ENCODE measurements at regions not wholly inside any gene's neighbourhood (a gene's known extent, or its start where the extent isn't known, plus 50 kb on each side); places are given as distances from the start of the nearest gene placed in this dataset.

- H2AK5ac ChIP-seq (ENCODE audit: low read depth, low read length), result no peak overlapping the region
- POLR2A ChIA-PET (ENCODE audit: unreplicated experiment), result interaction anchor here (0.6 kb wide), 1 partner anchor 527 kb away, joined by 4 read pairs; no protein-coding TSS in a partner anchor
- no peak overlapping the region for H2BK20ac ChIP-seq (ENCODE audit: low read depth, low read length)
- H3K4me1 ChIP-seq (ENCODE audit: control insufficient read depth, insufficient read depth, low read length), result no peaks in the 10 kb centered on the region; the same call in 1 of the 2 replicates
- H3K18ac ChIP-seq (ENCODE audit: low read depth, low read length), result no peak overlapping the region
- no peak overlapping the region for H3K23ac ChIP-seq (ENCODE audit: low read depth, low read length)
- H2AK9ac ChIP-seq (replicated peaks; ENCODE audit: low read depth, low read length, poor library complexity), result no peak overlapping the region
- intact Hi-C loops (cut with micrococcal nuclease), result no loop called here
- no peak overlapping the region for H3K4me3 ChIP-seq (ENCODE audit: insufficient read depth, low read depth, low read length)
- in situ Hi-C loops (cut with MboI; ENCODE audit: low sequenced_read_pairs), result no loop called here
- H3K9me3 ChIP-seq (ENCODE audit: control insufficient read depth, insufficient read depth, low read length), result no peaks in the 10 kb centered on the region
- H2BK120ac ChIP-seq (ENCODE audit: low read depth, low read length), result no peak overlapping the region
- H3K9ac ChIP-seq (ENCODE audit: low read depth, low read length), result no peak overlapping the region
- no peak overlapping the region for H2BK15ac ChIP-seq (ENCODE audit: low read depth, low read length)
- no peaks in the 10 kb centered on the region for H3K36me3 ChIP-seq (ENCODE audit: control insufficient read depth, insufficient read depth, low read length)
- H2BK5ac ChIP-seq (ENCODE audit: low read depth, low read length, poor library complexity, severe bottlenecking), result no peak overlapping the region
- no peak overlapping the region for H3K4ac ChIP-seq (ENCODE audit: low read depth, low read length)
- H2AFZ ChIP-seq (replicated peaks; ENCODE audit: low read length, poor library complexity), result no peak overlapping the region
- no peak overlapping the region for H4K5ac ChIP-seq (ENCODE audit: low read depth, low read length)
- BruUV-seq (replicated peaks), result no TSS peak
- no peak overlapping the region for H3K14ac ChIP-seq (replicated peaks; ENCODE audit: low read depth, low read length)
- no peak for ATAC-seq (ENCODE audit: low read depth)
- CTCF ChIA-PET, result interaction anchor here (0.6 to 0.7 kb wide), 2 partner anchors 18 to 150 kb away, joined by 3 read pairs; no protein-coding TSS in a partner anchor
- no peak overlapping the region for H4K91ac ChIP-seq (ENCODE audit: insufficient read depth, low read depth, low read length)
- no peaks in the 10 kb centered on the region for H4K20me1 ChIP-seq (ENCODE audit: insufficient read depth, low read length)
- H4K8ac ChIP-seq (ENCODE audit: low read depth in 2 of 2, low read length in 2 of 2), result no peak overlapping the region
- H3K56ac ChIP-seq (ENCODE audit: extremely low read depth, insufficient read depth, low read length), result no peak overlapping the region
- dilution Hi-C loops (cut with HindIII; ENCODE audit: low sequenced_read_pairs, unreplicated experiment), result no loop called here
- no peak overlapping the region for H3K27ac ChIP-seq (ENCODE audit: insufficient read depth, low read length)
- H3K27me3 ChIP-seq (ENCODE audit: control insufficient read depth, insufficient read depth, low read length), result no peaks in the 10 kb centered on the region
- WGBS, 2 experiments (ENCODE audit: extremely low coverage in 2 of 2, insufficient read length in 1 of 2), result 88% methylated on average over 1 of the region's 4 CpGs; no CpG with 5 or more reads in 1 of the 2 experiments
- no peak for TF ChIP-seq CHD1 (IDR thresholded peaks at IDR 0.05; ENCODE audit: low read depth, low read length)
- TF ChIP-seq MAFK (IDR thresholded peaks at IDR 0.05; ENCODE audit: low read depth, low read length), result peak; percentile 88
- H3K4me2 ChIP-seq (ENCODE audit: low read depth, low read length), result no peak overlapping the region
- H3K9me1 ChIP-seq (ENCODE audit: insufficient read depth, low read length), result no peaks in the 10 kb centered on the region
- no peaks in the 10 kb centered on the region for H3K79me1 ChIP-seq (ENCODE audit: low read depth in 1 of 2, low read length in 2 of 2)
- no peak for DNase-seq
Measured at GRCh38 chr18:56307354-56308170, 330.8 kb downstream of the TXNL1 start.

Data from IMR-90 (cell line).